GM19467 (cell line): ENCODE measurements at regions not wholly inside any gene's neighbourhood (a gene's known extent, or its start where the extent isn't known, plus 50 kb on each side); places are given as distances from the start of the nearest gene placed in this dataset.
"Not testable (repeated sequence)": the region's sequence is repeated elsewhere in the genome, so short reads cannot be mapped to it uniquely, and the experiment has no call there.

Source experiments
- ATAC-seq: cut with Tn5 transposase; IDR thresholded peaks from one replicate; pipeline ENCODE4 v1.9.1; 2021; ENCODE audit warnings: mild to moderate bottlenecking, moderate library complexity; ENCODE audit not compliant: unreplicated experiment

GRCh38 chr3:187995667-187996066, 158.3 kb upstream of the LPP start:
- no peak for ATAC-seq

- no peak for ATAC-seq
These were observed 157.3 kb upstream of the LPP start for GRCh38 chr3:187996609-187997008.

- no peak for ATAC-seq
These were observed 156.5 kb upstream of the LPP start for GRCh38 chr3:187997490-187997889.

- no peak for ATAC-seq
These were observed 155.9 kb upstream of the LPP start for GRCh38 chr3:187997946-187998561.

- ATAC-seq = no peak
These were observed 155.3 kb upstream of the LPP start for GRCh38 chr3:187998611-187999010.

- no peak for ATAC-seq
These were observed 154.1 kb upstream of the LPP start for GRCh38 chr3:187999821-188000220.

GRCh38 chr3:188000361-188000861, 153.5 kb upstream of the LPP start:
- no peak for ATAC-seq

GRCh38 chr3:188001093-188001492, 152.9 kb upstream of the LPP start:
- ATAC-seq = no peak

GRCh38 chr3:188001926-188002325, 152.0 kb upstream of the LPP start:
- no peak for ATAC-seq

GRCh38 chr3:188002626-188003138, 151.3 kb upstream of the LPP start:
- ATAC-seq = no peak

GRCh38 chr3:188003188-188004171, 150.5 kb upstream of the LPP start:
- ATAC-seq = no peak

- ATAC-seq = no peak
These were observed 147.1 kb upstream of the LPP start for GRCh38 chr3:188006726-188007393.

- ATAC-seq = no peak
These were observed 146.1 kb upstream of the LPP start for GRCh38 chr3:188007897-188008296.

GRCh38 chr3:188008582-188009213, 145.3 kb upstream of the LPP start:
- ATAC-seq = no peak

- no peak for ATAC-seq
These were observed 143.5 kb upstream of the LPP start for GRCh38 chr3:188010478-188010877.

- no peak for ATAC-seq
These were observed 134.2 kb upstream of the LPP start for GRCh38 chr3:188019727-188020126.

GRCh38 chr3:188021041-188021440, 132.9 kb upstream of the LPP start:
- ATAC-seq = no peak

GRCh38 chr3:188021502-188022040, 132.4 kb upstream of the LPP start:
- no peak for ATAC-seq

- ATAC-seq = not testable (repeated sequence)
These were observed 131.1 kb upstream of the LPP start for GRCh38 chr3:188022902-188023301.

GRCh38 chr3:188025555-188025954, 128.4 kb upstream of the LPP start:
- no peak for ATAC-seq
